GM18511 (cell line): ENCODE measurements at regions not wholly inside any gene's neighbourhood (a gene's known extent, or its start where the extent isn't known, plus 50 kb on each side); places are given as distances from the start of the nearest gene placed in this dataset.
A peak's percentile ranks its signal among the peaks of the same experiment; 100 is the strongest.
"Not testable (repeated sequence)": the region's sequence is repeated elsewhere in the genome, so short reads cannot be mapped to it uniquely, and the experiment has no call there.

Source experiments
- ATAC-seq: cut with Tn5 transposase; IDR thresholded peaks from one replicate; pipeline ENCODE4 v1.9.1; 2021; ENCODE audit warnings: mild to moderate bottlenecking, moderate library complexity; ENCODE audit not compliant: unreplicated experiment

DNA sequence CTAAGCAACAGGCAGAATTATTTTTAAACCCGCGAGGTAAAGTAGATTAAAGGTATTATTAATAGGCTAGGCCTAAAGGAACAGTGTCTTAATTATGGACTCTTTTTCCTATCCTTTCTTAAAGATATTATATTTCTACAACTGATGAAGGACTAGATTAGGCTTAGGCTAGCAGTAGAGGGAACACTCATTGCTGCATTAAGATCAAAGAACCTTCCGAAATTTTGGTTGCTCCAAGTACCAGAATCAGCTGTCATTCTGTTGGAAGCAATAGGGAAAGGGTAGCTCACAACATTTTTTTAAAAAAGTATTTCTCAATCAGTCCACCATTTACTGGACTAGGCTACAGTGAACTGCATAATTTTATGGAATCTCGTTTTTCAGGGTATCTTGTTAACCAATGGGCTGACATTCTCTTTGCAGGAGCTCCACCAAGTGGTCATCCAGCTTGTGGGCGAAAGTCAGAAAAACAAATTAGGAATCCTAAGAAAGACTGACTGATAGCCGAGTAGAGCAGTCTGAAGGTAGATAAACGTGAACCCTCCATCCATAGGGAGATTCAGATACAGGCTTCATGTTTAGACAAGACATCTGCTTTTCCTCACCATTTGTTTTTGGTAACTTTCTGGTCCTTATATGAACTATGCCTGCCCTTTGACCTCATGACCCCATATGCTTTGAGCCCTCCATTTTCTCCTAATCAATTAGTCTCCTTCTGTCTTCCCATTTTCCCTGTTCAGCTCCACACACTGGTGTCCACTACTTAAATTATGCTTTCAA lies 103.6 kb upstream of the CHD1 start:
- peak; percentile 42 for ATAC-seq

DNA sequence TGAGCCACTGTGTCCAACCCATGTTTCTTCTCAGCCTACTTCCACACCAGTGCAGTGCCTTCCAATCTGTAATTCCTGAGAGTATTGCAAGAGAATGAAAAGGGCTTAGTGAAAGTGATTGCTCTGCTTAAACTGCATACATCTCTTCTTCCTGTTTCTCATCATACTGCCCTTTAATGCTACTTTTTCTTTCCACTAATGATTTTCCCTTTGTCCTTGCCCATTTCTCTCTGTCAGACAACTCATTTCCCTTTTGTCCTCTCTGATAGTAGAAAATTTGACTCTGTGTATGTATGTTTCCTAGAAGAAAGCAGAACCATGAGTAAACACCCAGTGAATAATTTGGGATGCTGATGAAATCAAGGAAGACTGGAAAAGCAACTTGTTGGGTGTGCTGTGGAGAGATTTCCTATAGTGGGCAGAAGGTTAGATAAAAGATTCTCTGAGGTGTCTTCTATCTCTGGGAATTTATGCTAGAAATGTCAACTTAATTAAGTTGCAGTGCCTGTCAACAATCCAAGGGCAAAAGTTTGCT lies 102.2 kb upstream of the CHD1 start:
- ATAC-seq, result no peak

DNA sequence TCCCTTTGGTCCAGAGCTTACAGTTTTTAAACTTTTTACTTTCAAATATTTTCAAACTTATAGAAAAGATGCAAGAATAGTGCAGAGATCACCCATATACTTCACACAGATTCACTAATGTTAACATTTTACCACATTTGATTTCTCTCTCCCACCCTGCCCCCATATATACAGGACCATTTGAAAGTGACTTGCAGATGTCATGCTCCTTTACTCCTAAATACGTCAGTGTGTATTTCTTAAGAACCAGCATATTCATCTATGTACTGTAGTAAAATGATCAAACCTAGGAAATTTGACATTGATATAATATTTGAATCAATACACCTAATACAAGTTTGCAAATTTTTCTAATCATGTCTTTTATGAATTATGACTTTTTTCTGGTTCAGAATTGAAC lies 100.4 kb upstream of the CHD1 start:
- ATAC-seq, result no peak

DNA sequence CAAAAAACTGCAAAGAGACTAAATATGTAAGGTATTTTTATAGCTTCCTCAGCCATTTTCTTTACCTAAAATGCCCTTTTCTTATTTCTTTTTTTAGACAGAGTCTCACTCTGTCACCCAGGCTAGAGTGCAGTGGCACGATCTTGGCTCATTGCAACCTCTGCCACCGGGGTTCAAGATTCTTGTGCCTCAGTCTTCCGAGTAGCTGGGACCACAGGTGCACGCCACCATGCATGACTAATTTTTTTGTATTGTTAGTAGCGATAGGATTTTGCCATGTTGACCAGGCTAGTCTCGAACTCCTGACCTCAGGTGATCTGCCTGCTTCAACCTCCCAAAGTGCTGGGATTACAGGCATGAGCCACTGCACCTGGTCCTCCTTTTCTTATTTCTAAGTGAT lies 99.4 kb upstream of the CHD1 start:
- not testable (repeated sequence) for ATAC-seq

DNA sequence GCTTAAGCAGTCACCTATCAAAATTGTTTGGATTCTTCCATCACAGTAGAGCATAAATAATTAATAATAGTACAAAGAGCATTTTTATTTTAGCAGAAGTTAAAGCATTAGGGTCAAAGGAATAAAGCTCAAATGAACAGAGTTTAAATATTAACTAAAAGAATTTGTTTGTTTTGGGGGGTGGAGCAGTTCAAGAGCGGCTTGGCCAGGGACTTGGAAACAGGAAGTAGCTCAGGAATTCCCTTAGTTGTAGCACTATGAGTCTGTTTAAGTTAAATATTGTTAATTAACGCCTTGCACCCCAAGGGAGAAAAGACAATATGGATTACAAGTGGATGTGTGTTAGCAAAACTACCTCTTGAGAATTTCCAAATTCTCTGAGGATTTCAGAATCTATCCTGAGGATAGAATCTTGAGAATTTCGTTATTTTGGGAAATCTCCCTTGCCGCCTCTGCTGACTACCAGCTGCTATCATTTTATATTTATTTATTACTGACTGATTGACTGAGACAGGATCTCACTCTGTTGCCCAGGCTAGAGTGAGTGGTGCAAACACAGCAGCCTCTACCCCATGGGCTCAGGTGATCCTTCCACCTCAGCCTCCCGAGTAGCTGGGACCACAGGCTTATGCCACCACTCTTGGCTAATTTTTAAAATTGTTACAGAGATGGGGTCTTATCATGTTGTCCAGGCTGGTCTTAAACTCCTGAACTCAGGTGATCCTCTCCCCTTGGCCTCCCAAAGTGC lies 96.7 kb upstream of the CHD1 start:
- no peak for ATAC-seq

DNA sequence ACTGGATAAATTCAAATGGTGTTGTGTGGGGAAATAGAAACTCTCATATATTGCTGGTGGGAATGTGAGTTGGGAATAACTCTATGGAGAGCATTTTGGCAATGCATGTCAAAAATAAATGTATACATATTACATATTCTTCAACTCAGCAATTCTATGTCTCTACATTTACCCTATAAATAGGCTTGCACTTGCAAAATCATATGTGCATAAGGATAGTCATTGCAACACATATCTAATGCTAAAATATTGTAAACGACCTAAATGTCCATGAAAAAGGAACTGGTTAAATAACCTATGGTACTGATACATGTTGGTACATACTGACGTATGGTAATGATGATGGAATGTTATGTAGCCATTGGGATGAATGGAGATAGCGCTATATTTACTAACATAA lies 94.5 kb upstream of the CHD1 start:
- ATAC-seq, result no peak

DNA sequence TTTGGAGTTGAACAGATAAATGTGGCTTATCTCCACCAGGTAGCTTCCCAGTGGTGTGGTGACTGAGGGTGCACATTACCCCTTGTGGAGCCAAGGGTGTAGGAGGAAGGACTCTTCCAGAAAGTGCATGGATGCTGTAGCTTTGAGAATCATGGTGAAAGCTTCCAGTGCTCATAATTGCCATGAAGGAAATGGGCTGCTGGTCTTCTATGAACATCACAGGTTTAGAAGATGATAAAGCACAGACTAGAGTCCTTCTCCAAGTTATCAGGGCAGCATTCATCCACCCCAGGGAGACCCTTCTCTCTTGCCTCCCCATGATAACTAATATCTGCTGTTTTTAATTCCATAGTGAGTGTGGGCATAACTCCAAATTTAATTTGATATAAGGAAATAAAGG lies 93.4 kb upstream of the CHD1 start:
- ATAC-seq, result no peak

DNA sequence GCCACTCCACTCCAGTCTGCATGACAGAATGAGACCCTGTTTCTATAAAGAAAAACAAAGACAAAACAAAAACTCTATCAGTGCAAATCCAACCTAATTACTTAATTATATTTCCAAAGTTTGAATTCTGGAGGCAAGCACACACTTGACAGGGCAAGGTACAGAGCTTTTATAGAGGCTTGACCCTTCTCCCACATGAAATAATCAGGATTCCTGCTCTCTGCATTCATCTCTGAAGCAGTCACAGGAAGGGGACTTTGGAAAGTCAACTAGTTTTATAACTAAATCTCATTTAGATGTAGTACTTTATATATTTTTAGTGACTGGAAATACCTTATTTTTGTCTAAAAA lies 91.9 kb upstream of the CHD1 start:
- no peak for ATAC-seq

DNA sequence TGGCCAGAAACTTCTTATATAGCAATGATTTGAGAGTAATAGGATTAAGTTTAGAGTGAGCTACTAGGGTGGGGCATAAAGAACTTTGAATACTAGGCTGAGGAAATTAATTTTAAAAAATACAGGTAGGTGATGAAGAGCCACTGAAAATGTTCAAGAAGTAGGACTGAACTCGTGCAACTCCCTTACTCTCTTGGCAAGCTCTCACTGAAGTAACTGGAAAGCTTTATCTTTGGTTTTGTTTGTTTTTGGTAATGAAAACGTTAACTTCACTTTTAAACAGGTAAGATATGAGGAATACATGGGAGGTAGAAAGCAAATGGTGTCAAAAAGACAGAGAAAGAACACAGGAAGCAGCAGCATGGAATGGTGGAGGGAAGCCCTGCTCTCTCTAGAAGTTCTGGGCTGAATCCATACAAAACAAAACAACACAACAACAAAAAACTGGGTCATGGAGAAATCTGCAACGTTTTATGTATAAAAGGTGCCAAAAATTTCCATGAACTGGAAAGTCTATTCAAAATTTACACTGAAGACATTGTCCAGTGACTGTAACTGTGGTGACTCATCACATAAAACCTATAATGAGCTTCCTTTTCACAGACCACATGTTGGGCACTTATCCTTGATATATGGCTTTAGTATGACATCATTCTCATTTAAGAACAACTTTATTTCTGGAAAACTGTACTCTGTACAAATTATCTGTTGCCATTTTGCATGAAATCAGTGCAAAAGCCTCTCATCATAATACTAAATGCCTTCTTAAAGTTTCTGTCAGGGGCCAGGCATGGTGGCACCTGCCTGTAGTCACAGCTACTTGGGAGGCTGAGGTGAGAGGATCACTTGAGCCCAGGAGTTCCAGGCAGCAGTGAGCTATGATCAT lies 91.2 kb upstream of the CHD1 start:
- ATAC-seq, result peak; percentile 80

DNA sequence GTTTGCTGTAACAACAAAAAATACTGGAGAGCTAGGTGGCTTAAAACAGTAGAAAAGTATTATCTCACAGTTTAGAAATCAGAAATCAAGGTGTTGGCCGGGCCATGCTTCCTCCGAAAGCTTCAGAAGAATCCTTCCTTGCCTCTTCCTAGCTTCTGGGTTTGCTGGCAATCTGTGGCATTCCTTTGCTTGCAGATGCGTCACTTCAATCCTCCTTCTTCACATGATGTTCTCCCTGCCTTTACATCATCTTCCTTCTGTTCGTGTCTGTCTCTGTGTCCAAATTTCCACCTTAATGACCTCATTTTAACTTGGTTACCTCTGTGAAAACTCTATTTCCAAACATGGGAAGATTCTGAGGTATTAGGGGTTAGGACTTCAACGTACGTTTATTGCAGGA lies 90.4 kb upstream of the CHD1 start:
- no peak for ATAC-seq

DNA sequence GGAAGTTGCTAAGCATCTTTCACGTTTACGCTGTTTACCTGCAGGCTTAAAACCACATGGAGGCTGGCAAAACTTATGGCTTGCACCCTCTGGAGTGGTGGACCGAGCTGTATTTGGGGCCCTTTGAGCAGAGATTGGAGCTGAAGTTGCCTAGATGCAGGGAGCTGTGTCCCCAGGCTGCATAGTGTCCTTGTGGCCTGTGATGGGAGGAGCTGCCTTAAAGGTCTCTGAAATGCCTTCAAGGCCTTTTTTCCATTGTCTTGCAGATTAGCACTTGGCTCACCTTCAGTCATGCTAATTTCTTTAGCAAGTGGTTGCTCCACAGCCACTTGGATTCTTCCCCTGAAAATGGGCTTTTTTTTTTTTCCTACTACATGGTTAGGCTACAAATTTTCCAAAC lies 81.5 kb upstream of the CHD1 start:
- no peak for ATAC-seq

DNA sequence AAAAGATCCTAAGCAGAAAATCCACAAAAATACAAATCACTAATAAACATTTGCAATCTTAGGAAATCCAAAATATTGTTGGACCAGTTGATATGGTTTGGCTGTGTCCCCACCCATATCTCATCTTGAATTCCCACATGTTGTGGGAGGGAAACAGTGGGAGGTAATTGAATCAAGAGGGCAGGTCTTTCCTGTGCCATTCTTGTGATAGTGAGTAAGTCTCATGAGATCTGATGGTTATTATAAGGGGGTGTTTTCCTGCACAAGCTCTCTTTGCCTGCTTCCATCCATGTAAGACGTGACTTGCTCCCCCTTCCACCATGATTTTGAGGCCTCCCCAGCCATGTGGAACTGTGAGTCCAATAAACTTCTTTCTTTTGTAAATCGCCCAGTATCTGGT lies 79.2 kb upstream of the CHD1 start:
- ATAC-seq, result not testable (repeated sequence)

DNA sequence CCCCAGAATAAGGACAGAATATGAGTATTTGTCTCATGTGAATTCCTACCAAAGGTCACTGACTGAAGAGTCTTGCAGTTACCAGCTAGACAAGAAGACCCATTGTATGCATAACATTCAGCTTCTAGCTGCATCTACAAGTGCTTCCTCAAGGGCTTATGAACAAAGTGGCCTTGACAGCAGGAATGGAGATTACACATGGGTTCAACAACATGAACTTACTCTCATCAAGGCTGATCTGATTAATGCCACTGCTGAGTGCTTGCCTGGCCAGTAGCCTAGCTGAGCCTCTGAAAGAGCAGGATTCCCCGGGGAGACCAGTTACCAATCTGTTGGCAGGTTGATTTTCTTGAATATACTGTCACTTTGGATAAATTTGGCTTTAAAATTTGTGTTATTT lies 76.7 kb upstream of the CHD1 start:
- ATAC-seq, result peak; percentile 27

DNA sequence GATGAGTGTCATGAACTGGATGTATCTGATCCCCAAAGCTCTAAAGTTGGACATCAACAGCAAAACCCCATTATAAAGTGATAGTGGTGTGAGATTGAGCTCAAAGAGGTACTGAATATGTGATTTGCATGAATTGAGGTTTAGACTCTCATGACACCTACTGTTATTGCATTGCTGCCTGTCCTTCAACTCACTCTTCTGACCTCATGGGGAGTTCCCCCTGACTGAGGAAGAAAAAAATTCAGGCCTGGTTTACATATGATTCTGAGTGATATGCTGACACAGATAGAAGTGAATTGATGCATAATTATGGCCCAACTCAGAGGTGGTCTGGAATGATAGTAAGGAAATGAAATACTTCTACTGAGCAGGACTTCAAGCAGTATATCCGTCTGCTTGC lies 76.2 kb upstream of the CHD1 start:
- peak; percentile 100 for ATAC-seq

DNA sequence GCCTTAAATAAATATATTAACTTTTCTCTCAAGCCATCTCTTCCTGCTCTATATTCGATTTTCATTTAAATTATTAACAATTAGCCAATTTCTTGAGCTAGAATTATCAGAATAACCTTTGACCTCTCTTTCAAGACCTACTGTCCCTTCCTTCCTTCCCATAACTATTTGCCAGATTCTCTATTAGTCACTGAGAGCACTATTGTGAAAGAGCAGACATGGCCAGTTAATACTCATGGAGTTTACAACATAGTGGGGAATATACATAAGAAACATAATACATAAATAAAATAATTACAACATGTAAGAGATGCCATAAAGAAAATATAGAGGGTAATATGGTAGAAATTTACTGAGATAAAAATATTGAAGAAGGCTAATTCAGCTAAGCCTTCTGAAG lies 72.1 kb upstream of the CHD1 start:
- ATAC-seq, result no peak

DNA sequence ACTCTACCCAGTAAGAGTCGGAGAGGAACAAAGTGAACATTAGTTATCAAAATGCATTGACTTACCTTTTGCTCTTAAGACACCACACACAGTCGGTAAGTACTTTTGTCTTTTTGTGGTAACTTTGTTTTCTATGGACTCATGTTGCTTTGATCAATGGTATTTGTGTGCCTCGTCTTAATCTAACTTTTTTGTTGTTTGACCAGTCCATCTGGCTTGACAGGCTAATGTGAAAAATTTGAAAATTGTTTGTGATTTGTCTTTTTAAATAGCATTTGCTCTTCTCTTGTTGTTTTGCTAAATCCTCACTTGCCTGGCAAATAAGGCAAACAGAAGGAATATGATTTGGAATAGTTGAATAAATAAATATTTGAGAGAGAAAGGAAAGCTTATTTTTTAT lies 71.4 kb upstream of the CHD1 start:
- no peak for ATAC-seq

DNA sequence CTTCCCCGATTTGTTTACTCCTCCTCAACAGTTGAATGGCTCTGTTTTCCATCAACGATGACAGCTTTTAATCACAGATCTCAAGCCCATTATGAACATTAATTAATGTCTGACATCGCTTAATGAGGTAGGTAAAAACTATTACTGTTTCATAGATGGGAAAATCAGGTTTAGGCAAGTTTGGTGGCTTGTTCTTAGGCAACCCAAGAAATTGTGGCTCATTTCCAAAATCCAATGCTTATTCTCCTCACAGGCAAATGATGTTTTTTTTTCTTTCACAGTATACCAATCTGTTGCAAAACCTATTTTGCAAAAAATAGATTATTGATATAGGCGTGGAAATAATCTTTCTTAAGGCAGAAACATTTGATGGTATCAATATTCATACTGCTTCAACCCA lies 70.8 kb upstream of the CHD1 start:
- no peak for ATAC-seq

DNA sequence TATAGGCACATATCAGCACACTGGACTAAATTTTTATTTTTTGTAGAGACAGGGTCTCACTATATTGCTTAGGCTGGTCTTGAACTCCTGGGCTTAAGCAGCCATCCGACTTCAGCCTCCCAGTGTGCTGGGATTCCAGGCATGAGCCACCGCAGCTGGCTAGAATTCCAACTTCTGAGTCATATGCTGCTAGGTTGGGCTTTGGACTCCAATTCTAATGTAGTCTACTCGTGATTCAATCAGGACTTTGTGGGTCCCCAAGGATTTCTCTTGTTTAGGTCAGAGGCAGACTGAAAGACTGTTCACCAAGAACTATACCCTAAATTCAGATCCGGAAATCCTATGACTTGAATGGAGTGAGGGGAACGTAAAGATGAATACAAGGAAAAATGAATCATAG lies 68.2 kb upstream of the CHD1 start:
- no peak for ATAC-seq

DNA sequence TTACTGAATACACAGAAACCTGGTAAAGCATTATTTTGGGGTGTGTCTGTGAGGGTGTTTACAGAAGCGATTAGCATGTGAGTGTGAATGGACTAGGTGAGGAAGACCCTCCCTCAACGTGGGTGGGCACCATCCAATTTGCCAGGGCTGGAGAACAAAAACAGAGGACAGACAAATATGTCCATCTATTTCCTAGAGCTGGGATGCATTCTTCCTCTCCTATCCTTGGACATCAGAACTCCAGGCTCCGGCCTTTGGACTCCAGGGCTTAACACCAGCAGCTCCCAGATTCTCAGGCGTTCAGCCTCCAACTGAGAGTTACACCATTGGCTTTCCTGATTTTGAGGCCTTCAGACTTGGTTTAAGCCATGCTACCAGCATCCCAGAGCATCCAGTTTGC lies 65.8 kb upstream of the CHD1 start:
- ATAC-seq, result no peak

DNA sequence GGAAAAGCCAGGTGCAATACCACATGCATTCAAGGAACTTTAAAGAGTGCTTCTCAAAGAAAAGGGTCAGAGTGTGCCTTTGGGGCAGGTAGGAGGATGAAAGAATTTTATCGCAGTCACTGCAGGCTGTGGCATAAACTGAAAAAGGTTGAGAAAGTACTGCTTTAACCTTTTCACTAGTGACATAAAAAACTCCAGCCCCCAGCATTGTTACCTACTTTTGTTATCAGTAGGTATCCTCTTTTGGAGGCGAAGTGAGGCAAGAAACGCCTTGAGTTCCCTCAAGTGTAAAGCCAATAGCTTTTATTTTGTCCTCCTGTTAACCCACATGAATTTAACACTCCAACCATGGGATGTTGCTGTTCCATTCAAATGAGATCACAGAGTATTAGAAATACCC lies 64.7 kb upstream of the CHD1 start:
- no peak for ATAC-seq

DNA sequence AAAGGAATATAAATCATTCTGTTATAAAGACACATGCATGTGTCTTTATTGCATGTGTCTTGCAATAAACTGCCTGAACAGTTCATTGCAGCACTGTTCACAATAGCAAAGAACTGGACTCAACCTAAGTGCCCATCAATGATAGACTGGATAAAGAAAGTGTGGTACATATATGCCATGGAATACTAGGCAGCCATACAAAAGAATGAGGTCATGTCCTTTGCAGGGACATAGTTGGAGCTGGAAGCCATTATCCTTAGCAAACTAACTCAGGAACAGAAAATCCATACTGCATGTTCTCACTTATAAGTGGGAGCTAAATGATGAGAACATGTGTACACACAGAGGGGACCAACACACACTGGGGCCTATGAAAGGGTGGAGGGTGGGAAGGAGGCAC lies 63.7 kb upstream of the CHD1 start:
- ATAC-seq, result no peak
